Upper lobe of left lung (tissue), 6 donors: ENCODE measurements at regions not wholly inside any gene's neighbourhood (a gene's known extent, or its start where the extent isn't known, plus 50 kb on each side); places are given as distances from the start of the nearest gene placed in this dataset.

Experiments
- ATAC-seq, 2 donors: fragments of 200-7000 bp; cut with Tn5 transposase; one replicate each; pipeline ENCODE4 v1.9.1; 2022; ENCODE audit warnings: mild to moderate bottlenecking in 2 of 2, moderate library complexity in 2 of 2; ENCODE audit not compliant: low FRiP score in 2 of 2
- DNase-seq, 2 donors: peaks; one replicate each; pipeline ENCODE4 v3.0.0-alpha.2; 2019 to 2020
- H3K27ac ChIP-seq, 4 donors: fragments of 200-600 bp; sonication (generic); one replicate each; pipeline ENCODE4 v1.5.1; 2016 to 2019
- H3K27me3 ChIP-seq, 4 donors: fragments of 200-600 bp; sonication (generic); one replicate each; pipeline ENCODE4 v1.5.1; 2017 to 2019
- H3K36me3 ChIP-seq, 4 donors: fragments of 200-600 bp; sonication (generic); one replicate each; pipeline ENCODE4 v1.5.1; 2016 to 2019
- H3K4me1 ChIP-seq, 4 donors: fragments of 200-600 bp; sonication (generic); one replicate each; pipeline ENCODE4 v1.5.1; 2018 to 2019
- H3K4me3 ChIP-seq, 4 donors: fragments of 200-600 bp; sonication (generic); one replicate each; pipeline ENCODE4 v1.5.1; 2017 to 2019; ENCODE audit warnings: mild to moderate bottlenecking in 2 of 4, moderate library complexity in 1 of 4
- H3K9me3 ChIP-seq, 4 donors: fragments of 200-600 bp; sonication (generic); one replicate each; pipeline ENCODE4 v1.5.1; 2018 to 2019
- CTCF ChIP-seq, 6 experiments: fragments of 450-650 bp in 4 of 6; fragments of 200-600 bp in 2 of 6; sonication (generic) in 2 of 6; IDR thresholded peaks; one replicate each; pipeline ENCODE4 v1.5.1; 2016 to 2019; ENCODE audit warnings: antibody characterized with exemption in 6 of 6
- EP300 ChIP-seq, 4 donors: sonication (generic); formaldehyde crosslinking; IDR thresholded peaks; one replicate each; pipeline ENCODE4 v1.5.1; 2017; ENCODE audit warnings: antibody characterized with exemption in 4 of 4, control low read depth in 2 of 4
- POLR2A ChIP-seq, 4 donors: fragments of 450-650 bp; IDR thresholded peaks; one replicate each; pipeline ENCODE4 v1.5.1; 2016 to 2017; ENCODE audit warnings: antibody characterized with exemption in 4 of 4, mild to moderate bottlenecking in 2 of 4
- POLR2AphosphoS5 ChIP-seq, 2 donors: sonication (generic); formaldehyde crosslinking; IDR thresholded peaks; one replicate each; pipeline ENCODE4 v1.5.1; 2017; ENCODE audit warnings: antibody characterized with exemption in 2 of 2
- WGBS, 2 donors: methylation state at CpG; one replicate each; pipeline ENCODE4 v1.1.5; 2017 to 2018; 5-methylcytosine and 5-hydroxymethylcytosine counted together
- donor health status: DM: no; HTN: no; CAD: no; lungs with moderate emphysema.
- donor health status: DM: no; HTN: yes; CAD: no; lungs with severe emphysema.

- ATAC-seq, result no peak
- TF ChIP-seq POLR2AphosphoS5 (IDR thresholded peaks at IDR 0.05) (no peak), EP300 (IDR thresholded peaks at IDR 0.05) (no peak), POLR2A (IDR thresholded peaks at IDR 0.05) (no peak), CTCF (IDR thresholded peaks at IDR 0.05) (no peak)
- WGBS, 2 donors, result 81% methylated on average over 2 of the region's 2 CpGs; no CpG with 5 or more reads in 1 of the 2 donors
Measured at GRCh38 chr13:90104764-90105163, 1242.7 kb upstream of the MIR17HG start.

GRCh38 chr13:90105276-90105675, 1242.2 kb upstream of the MIR17HG start:
- no peak overlapping the region for H3K4me3 ChIP-seq
- DNase-seq (no peak), ATAC-seq (no peak)
- no peak overlapping the region for H3K27ac ChIP-seq
- H3K9me3 ChIP-seq, result peaks cover 0 to 3% (median 0%) of the 10 kb centered on the region in 4 donors
- no peak for TF ChIP-seq CTCF (IDR thresholded peaks at IDR 0.05)
- TF ChIP-seq EP300 (IDR thresholded peaks at IDR 0.05), result no peak
- TF ChIP-seq POLR2AphosphoS5 (IDR thresholded peaks at IDR 0.05), result no peak
- TF ChIP-seq POLR2A (IDR thresholded peaks at IDR 0.05), result no peak
- H3K27me3 ChIP-seq, result no peaks in the 10 kb centered on the region
- no peaks in the 10 kb centered on the region for H3K36me3 ChIP-seq
- no peaks in the 10 kb centered on the region for H3K4me1 ChIP-seq

More at GRCh38 chr13:90104764-90105163, 1242.7 kb upstream of the MIR17HG start:
- Histone ChIP-seq H3K4me1 (no peaks in the 10 kb centered on the region), H3K27ac (no peak overlapping the region), H3K4me3 (no peak overlapping the region), H3K27me3 (no peaks in the 10 kb centered on the region), H3K9me3 (peaks cover 0 to 3% (median 0%) of the 10 kb centered on the region in 4 donors), H3K36me3 (no peaks in the 10 kb centered on the region)
- DNase-seq, result peak in 1 of 2 donors; percentile 6

GRCh38 chr13:90105849-90106496, 1241.5 kb upstream of the MIR17HG start:
- TF ChIP-seq POLR2A (IDR thresholded peaks at IDR 0.05) (no peak), CTCF (IDR thresholded peaks at IDR 0.05) (no peak), POLR2AphosphoS5 (IDR thresholded peaks at IDR 0.05) (no peak), EP300 (IDR thresholded peaks at IDR 0.05) (no peak)
- Histone ChIP-seq H3K27me3 (no peaks in the 10 kb centered on the region), H3K27ac (no peak overlapping the region), H3K4me3 (no peak overlapping the region), H3K4me1 (no peaks in the 10 kb centered on the region), H3K9me3 (peaks cover 0 to 3% (median 0%) of the 10 kb centered on the region in 4 donors), H3K36me3 (no peaks in the 10 kb centered on the region)
- 24 to 43% methylated on average over 3 of the region's 3 CpGs for WGBS, 2 donors
- DNase-seq, result no peak
- ATAC-seq, result no peak

GRCh38 chr13:90107661-90108060, 1239.8 kb upstream of the MIR17HG start:
- Histone ChIP-seq H3K27ac (no peak overlapping the region), H3K4me3 (no peak overlapping the region), H3K4me1 (no peaks in the 10 kb centered on the region), H3K9me3 (peaks cover 0 to 3% (median 0%) of the 10 kb centered on the region in 4 donors), H3K36me3 (no peaks in the 10 kb centered on the region), H3K27me3 (no peaks in the 10 kb centered on the region)
- WGBS, 2 donors, result 88 to 91% methylated on average over 2 of the region's 2 CpGs
- no peak for ATAC-seq
- TF ChIP-seq POLR2A (IDR thresholded peaks at IDR 0.05), result no peak
- no peak for DNase-seq

GRCh38 chr13:90108547-90108946, 1238.9 kb upstream of the MIR17HG start:
- peaks cover 0 to 2% (median 0%) of the 10 kb centered on the region in 4 donors for H3K9me3 ChIP-seq
- no peak for DNase-seq
- H3K36me3 ChIP-seq, result no peaks in the 10 kb centered on the region
- no peaks in the 10 kb centered on the region for H3K27me3 ChIP-seq
- no peaks in the 10 kb centered on the region for H3K4me1 ChIP-seq
- TF ChIP-seq POLR2AphosphoS5 (IDR thresholded peaks at IDR 0.05) (no peak), POLR2A (IDR thresholded peaks at IDR 0.05) (no peak), EP300 (IDR thresholded peaks at IDR 0.05) (no peak), CTCF (IDR thresholded peaks at IDR 0.05) (no peak)
- no peak overlapping the region for H3K27ac ChIP-seq
- 68 to 79% methylated on average over 1 of the region's 1 CpG for WGBS, 2 donors
- no peak overlapping the region for H3K4me3 ChIP-seq
- ATAC-seq, result no peak
